IPS-NIHi11 (cell line): ENCODE measurements at regions not wholly inside any gene's neighbourhood (a gene's known extent, or its start where the extent isn't known, plus 50 kb on each side); places are given as distances from the start of the nearest gene placed in this dataset.

Source experiments
- DNase-seq: peaks from one replicate; pipeline ENCODE4 v3.0.0; 2012; ENCODE audit warnings: mixed read lengths, low spot score

DNA sequence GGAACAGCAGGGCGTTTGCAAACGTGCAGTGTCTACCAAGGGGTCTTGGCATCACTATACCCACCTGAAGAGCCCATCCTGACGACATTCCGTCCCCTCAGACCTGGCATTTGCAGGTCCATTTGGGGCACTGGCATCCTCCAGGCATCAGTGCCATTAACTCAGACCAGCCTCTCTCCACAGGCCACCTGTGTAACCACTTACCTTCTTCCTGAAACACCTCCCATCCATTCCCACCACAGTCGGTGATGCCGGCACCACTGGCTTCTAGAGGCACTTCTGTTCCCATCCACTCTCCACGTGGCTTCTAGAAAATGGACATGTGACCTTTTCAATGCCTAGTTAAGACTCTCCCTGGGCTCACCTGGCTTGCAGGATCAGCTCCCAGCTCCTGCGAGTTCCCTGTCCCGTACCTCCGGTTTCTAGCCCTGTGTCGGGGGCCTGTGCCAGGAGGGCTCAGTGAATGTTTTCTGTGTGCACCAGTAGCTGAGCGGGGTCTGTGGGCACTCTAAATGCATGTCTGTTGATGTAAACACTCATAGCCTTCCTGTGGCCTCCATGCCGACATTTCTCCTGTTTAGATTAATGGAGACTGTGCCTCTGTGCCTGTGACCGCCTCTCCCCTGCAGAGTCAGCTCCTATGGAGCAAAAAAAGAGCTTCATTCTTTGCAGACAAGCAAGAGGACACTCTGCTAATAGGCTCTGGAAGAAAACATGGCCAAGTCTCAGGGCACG is 458.0 kb upstream of the HS6ST1 start:
- no peak for DNase-seq

DNA sequence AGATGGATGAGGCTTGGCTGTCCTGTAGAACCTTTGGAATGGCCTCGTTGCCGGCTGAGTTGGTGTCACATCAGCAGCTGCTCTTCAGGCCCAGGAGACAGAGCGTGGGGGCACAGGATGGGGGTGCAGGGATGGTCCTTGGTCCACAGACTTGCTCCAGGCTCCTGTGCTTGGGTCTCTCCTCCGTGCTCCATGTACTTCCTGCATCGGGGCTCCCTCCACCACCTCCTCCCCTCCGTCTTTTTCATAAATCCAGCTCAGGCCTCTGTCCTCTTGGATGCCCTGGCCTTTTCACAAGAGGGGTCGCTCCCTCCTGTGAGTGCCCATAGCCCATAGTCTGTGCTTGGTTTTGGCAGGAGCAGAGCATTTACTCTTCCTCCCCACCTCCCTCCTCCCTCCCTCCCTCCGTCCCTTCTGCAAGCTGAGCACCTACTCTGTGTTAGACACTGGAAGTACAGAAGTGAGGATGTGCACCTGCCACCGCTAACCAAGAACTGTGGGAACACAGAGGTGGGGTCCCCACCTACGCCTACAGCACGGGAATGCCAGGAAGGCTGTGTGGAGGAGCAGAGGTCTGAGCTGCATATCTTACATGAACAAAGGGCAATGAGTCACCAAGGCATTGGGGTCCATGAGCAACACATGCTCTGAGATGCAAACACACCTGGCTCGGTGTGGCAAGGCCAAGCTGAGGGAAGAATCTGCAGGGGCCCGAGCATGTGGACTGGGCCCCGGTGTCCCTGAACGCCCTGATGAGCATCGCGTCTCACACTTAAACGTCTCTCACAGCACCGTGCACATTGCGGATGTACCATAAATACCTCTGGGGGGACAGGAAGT is 458.7 kb upstream of the HS6ST1 start:
- no peak for DNase-seq

DNA sequence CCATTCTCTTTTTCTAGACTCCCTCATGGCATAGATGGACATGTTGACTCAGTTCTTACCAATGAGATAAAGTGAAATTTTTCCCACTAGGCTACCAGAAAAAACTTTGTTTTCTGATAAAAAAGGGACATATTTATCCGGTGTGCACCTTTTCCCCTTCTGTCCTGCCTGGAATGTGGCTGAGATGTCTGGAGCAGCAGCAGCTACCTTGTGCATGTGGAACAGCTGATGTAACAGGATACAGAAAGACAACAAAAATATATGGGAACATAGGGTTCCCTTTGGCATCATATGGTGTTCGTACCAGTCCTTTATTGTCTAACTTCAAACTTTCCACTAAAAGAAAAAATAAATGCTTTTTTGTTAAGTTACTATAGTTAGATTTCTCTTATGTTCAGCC is 460.2 kb upstream of the HS6ST1 start:
- DNase-seq, result no peak

DNA sequence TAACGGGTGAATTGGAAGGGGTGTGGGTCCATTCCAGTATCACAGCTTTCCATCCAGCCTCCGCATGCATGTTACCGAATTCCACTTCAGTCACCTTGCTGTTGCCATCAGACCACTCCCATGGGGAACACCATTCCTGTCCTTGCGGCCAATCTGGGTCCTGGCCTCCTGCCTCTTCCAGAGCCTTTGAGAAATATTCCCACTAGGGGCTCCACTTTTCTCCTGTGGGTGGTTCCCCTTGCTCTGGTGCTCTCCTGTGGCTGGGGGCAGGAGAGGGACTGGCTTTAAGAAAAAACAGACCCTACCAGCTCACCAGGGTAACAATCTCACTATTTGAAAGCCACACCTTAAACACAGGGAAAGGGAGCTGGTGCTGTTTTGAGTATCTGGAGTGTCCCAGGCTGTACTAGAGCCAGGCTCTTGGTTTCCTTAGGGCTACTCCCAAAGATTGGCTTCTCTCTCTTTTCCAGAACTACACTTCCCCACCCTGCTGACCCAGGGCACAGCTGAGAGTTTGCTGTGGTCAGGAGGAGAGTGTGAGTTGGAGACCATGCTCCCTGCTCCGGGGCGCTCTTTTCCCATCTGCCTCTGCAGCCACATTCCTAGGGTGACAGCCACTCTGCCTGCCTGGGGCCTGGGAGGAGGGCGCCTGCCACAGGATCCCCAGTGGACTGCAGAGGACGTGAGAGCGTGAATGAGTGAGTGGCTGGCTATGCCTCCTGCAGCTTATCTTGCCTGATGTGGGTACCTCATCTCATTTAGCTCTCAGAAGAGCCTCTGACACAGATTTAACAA is 460.8 kb upstream of the HS6ST1 start:
- no peak for DNase-seq

DNA sequence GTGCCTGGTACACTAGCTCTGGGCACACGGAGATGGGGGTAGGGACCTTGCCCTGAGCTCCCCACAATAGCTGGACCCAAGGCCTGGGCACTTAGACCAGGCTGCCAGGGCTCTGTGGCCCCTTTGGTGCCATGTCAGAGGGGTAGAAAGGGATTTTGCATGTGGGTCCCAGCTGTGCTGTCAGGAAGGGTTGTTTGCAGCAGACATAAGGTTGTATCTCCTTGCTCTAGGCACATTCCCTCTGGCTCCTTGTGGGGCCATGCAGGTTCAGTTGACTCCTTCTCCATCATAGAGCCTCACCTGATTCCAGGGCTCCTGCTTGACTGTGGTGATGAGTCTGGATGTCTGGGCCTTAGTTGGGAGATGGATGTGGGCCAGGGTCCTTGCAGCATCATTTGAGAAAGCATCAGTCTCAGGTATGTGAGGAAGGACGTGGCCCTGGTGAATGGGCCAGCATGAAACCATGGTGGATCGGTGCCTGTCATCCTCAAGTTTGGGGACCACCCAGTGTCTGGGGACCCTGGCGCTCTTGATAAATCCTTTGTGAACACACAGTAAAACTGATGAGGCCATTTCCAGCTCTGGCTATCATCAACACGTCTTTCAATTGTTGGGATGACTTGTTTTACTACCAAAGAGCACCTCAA is 461.9 kb upstream of the HS6ST1 start:
- DNase-seq, result no peak

DNA sequence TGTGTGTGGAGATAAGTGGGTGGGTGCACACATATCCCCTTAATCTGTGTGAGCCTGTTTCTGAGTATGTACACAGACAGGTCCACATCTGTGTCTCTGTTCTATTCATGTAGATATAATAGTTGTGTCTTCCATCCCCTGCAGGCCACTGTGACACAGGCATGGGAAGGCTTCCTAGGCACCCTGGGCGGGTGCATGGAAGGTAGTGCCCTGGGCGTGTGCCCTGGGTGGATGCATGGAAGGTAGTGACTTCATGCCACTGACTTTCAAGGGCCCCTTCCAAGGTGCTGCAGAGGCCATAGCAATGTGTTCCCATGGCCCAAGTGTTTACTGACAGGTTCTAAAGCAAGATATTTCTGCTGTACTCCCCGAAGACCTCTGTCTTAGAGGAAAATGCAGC is 462.5 kb upstream of the HS6ST1 start:
- DNase-seq, result no peak

DNA sequence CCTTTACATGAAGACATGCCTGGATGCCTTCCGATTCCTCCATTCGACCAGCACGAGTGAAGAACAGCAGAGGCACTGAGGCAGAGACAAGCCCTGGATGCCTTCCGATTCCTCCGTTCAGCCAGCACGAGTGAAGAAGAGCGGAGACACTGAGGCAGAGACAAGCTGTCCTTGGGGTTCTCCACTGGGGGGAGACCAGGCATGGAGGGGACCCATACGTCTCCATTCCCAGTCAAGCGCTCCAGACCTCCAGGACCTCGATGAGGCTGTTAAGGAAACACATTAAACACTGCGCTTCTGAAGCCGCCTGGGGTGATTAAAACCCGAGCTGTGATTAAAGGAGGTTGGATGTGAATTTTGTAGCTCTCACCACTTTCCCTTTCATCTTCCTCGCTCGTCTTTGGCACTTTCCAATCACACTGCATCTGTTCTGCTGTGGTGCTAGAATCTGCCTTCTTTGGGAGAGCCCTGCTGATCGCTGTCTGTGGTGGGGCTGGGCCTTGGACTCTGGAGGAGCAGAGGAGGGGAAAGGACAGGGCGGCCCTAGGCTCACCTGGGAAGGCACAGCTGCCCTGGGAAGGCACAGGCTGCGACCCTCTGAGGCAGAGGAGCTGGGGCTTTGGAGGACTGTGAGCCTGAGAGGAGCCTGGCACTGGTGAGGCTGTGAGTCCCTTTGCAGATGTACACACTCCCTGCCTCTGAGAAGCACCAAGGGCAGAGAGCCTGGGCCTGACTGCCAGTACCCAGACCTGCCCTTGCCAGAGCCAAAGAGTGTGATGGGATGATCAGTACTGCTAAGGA is 463.1 kb upstream of the HS6ST1 start:
- DNase-seq, result no peak

DNA sequence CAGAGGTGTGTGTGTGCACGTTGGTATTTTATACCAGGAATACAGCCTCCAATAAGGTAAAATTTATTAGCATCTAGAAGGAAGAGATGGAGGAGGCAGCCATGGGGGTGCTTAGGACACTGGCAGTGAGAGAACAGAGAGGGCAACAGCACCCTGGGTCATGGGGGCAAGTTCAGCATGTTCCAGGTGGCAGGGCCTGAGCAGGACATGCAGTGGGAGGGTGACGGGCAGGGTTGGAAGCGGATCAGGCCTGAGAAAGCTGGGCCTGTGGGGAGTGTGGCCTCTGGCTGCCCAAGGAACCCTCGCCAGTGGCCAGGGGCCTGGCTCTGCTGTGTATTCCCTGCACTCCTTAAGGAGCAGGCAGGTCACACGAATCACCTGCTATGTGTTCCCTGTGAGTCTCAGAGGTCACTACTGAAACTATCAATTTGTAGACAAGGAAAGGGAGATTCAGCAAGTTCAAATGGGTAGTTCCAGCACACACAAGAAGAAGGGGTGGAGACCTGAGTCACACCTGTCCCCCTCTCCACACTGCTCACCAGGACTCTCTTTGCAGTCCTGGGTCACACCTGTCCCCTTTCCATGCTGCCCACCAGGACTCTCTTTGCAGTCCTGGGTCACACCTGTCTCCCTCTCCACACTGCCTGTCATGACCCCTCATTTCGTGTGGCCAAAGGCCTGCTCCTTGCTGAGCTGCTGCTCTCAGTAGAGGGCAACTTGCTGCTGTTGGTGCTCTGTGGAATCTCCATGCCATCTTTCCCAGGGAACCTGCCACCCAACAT is 463.9 kb upstream of the HS6ST1 start:
- DNase-seq, result no peak

DNA sequence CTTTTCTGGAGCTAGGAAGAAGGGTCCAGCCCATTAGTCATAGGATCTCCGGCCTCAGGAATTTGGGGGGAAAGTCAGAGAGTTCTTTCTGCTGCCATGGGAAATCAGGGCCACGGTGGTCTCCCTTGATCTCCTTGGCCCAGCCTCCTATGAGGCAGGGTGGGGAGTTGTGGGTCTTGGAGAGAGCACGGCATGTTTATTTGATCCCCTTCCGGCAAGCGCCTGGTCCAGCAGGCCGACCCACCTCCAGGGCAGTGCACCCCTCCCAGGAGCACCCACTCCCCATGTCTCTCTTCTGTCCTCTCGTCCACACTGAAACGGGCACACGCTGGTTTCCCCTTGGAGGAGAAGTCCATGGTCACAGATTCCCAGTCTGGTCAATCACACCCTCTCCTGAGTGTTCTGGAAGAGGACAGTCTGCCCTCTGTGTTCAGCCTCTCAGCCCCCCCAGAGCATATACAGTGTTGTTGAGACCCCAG is 464.6 kb upstream of the HS6ST1 start:
- DNase-seq, result no peak

DNA sequence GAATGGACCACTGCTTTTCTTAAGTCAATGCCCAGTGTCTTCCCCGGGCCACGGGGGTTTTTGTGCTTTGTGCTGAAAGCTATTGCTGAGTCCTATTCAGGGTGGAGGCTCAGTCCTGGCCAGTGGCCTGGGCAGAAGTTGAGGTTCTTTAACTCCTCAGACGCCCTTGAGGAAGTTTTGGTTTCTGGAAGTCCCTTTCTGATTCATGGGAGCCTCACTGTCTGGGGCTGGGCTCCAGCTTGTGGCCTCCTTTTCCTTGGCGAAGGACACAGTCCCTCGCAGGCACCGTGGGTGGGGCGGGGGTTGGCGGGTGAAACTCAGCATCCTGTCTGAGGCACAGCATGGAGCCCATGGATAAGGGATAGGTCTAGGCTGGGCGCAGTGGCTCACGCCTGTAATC is 465.2 kb upstream of the HS6ST1 start:
- no peak for DNase-seq

DNA sequence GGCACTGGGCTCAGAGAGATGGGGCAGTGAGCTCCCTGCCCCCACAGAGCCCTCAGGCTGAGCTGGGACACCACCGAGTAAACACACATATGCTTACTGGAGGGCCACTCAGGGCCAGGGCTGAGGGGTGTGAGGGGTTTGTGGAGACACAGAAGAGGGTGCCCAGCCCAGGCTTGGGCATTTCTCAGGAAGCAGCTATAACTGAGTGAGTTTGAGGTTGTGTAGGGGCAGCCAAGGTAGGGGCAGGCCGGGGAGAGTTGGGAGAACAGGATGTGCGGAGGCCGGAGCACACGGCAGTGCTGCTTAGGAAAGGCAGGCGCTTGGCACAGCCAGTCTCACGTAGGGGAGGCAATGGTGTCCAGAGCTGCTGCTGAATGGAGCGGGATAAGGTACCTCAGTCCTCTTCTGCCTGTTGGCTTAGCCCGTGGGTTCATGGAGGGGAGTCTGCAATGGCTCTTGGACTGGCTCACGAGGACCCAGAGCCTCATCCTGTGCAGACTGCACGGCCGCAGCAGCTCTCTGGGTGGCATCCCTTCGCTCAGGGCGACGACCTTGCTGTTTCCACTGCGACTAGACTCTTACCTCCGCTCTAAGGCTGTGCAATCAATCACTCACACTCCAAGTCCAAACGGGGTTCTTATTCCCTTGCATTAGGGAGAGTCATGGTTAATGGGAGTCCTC is 466.1 kb upstream of the HS6ST1 start:
- no peak for DNase-seq

DNA sequence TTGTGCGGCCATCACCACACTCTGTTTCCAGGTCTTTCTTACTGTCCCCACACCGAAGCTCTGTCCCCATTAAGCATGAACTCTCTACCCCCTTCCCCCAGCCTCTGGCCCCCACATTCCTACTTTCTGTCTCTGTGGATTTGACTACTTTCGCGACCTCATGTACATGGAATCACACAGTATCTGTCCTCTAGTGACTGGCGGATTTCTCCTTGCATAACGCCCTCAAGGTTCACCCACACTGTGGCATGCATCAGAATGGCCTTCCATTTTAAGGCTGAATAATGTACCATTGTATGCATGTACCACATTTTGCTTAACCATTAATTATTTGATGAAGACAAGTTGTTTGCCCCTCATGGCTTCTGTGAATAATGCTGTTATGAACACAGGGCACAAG is 467.6 kb upstream of the HS6ST1 start:
- no peak for DNase-seq

DNA sequence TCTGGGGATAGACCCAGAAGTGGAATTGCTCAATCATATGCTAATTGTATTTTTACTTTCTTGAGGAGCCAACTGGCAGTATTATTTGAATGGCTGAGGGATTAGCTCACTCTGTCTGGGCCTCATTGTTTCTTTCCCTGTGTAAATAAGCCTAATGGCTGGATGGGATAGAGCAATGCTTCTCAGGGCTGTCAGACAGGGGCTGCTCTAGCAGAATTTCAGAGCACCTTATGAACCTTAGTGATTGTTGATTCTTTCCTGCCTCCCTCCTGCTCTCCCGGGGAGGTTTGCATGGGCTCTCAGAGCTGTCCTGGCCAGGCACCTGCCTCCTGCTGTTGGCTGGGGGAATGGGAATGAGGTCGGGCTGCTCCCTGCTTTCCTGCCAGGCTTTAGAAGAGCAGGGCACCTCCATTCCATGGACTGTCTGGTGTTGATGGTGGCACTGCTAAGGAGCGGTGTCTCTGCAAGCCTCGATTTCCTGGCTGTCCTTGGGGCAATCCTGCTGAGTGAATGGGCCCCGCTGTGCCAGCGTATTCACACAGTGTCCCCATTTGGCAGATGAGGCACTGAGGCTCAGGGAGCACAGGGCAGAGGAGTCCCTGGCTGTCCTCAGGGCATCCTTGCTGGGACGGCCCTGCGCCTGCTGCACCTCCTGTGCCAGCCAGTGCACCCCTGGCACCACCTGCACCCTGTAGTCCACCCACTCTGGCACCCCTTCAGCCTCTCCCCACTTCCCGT is 468.2 kb upstream of the HS6ST1 start:
- peak; percentile 49 for DNase-seq

DNA sequence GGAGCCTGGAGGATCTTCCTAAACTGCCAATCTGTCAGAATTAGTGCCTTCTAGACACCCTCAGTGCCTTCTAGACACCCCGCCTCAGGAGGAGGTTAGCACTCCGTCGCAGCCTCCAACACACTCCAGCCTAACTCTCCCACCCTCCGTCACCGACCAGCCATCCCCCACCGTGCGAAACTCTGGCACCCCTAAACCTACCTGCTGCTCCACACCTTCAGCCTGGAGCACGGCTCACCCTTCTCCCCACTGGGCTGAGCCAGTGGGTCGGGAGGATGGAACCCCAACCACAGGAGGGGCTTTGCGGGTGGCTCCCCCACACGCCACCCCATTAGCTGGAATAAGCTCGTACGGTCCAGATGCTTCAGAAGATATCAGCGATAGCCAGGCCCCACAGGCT is 468.9 kb upstream of the HS6ST1 start:
- DNase-seq, result no peak

DNA sequence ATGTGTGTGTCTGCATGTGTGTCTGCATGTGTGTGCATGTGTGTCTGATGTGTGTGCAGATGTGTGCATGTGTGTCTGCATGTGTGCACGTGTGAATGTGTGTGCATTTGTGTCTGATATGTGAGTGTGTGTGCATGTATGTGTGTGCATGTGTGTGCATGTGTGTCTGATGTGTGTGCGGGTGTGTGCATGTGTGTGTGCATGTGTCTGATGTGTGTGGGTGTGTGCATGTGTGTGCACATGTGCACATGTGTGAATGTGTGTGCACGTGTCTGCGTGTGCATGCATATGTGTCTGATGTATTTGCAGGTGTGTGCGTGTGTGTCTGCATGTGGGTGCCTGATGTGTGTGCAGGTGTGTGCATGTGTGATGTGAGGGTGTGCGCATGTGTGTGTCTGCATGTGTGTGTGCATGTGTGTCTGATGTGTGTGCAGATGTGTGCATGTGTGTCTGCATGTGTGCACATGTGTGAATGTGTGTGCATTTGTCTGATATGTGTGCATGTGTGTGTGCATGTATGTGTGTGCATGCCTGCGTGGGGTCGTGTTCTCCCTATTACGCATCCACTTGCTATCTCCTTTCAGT is 470.1 kb upstream of the HS6ST1 start:
- DNase-seq, result no peak

DNA sequence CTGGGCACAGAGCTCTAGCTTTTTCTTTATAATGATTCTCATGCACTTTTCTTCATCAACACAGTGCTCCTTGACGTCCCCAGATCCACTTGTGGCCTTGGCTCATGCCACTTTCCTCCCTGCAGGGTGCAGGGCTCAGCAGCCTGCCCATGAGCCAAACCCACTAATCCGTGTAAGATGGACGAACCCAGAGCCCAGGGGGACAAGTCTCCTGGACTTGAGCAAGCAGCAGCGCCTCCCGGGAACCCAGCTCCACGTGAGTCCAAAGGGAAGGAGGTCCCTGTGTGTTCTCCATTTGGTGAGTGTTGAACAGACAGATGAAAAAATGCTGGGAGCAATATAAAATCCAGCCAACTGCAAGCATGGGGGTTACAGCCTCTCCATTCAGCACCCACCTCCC is 470.6 kb upstream of the HS6ST1 start:
- DNase-seq, result no peak

DNA sequence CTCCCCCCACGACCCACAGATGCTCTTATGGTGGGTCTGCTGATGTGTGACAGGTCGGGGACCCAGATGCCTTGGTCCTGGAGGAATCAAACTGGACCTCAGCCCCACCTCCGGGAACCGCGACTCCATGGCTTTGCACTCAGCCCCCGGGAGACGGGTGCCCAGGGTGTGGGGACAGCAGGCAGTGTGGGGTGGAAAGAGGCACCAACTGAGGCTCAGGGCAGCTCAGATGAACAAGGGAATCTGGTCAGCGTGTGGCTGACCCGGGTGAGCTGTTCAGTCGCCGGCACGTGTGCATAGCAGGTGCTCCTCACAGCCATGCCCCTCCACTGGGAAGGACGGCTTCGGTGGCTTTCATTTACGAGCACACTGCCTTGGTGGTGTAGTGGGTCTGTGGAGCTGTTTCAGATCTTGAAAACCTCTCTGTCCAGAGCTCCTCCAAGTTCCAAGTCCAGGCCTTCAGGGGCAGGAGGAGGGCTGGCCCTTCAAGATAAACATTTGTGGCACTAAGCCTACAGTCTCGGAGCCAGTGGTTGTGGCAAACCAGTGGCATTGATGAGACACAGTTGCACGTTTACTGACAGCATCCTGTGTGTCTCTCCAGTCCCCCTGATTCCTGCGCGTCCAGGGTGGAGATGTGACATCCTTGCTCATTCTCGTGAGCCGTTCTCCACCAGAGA is 471.2 kb upstream of the HS6ST1 start:
- no peak for DNase-seq

DNA sequence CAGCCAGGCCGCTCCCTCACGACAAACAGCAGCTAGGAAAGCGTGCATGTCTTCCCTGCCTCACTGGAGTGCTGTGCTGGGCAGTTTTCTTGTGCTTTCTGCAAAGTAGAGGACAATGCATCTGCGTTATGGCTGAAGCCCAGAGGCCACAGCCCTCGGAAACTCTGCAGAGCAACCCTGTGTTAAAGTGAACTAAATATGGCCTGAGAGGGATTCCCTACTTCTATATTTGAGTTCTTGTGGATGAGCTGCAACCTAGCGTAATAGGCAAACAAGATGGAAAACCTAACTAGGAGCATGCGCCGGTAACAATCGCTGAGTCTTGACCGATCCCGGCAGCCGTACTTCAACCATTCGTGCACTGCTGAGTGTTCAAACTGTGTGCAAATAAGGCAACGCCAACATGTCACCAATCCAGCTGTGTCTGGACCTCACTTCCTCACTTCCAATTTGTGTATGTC is 471.9 kb upstream of the HS6ST1 start:
- no peak for DNase-seq
